ENCODE measurements at regions not wholly inside any gene's neighbourhood (a gene's known extent, or its start where the extent isn't known, plus 50 kb on each side); places are given as distances from the start of the nearest gene placed in this dataset.

GRCh38 chr13:34672631-34673030 lies 269.4 kb upstream of the NBEA start:
- Histone ChIP-seq H3K36me3 (ENCODE audit: control insufficient read depth, insufficient read depth, low read length) (no peaks in the 10 kb centered on the region), H3K4me3 (ENCODE audit: low read depth, low read length) (no peak overlapping the region), H3K4me1 (no peaks in the 10 kb centered on the region), H3K9me3 (no peaks in the 10 kb centered on the region), H3K27me3 (replicated peaks; ENCODE audit: control insufficient read depth, insufficient read depth, low read length) (no peaks in the 10 kb centered on the region)
- Mint-ChIP-seq H3K9me3 (ENCODE audit: unreplicated experiment) (no peaks in the 10 kb centered on the region), H3K4me3 (ENCODE audit: unreplicated experiment) (no peak overlapping the region), H3K4me1 (ENCODE audit: low read depth, unreplicated experiment) (no peaks in the 10 kb centered on the region), H3K27ac (ENCODE audit: unreplicated experiment) (no peak overlapping the region), H3K27me3 (ENCODE audit: insufficient read depth, unreplicated experiment) (no peaks in the 10 kb centered on the region), H3K36me3 (ENCODE audit: insufficient read depth, unreplicated experiment) (no peaks in the 10 kb centered on the region)
- BruUV-seq (replicated peaks): no TSS peak
- CTCF ChIA-PET: no interaction called here
- no peak for TF ChIP-seq CTCF (IDR thresholded peaks at IDR 0.05; ENCODE audit: insufficient read depth in 1 of 2, low read depth in 1 of 2, low read length in 1 of 2, severe bottlenecking in 1 of 2, unreplicated experiment in 1 of 2)
- no peak for DNase-seq
- POLR2A ChIA-PET: no interaction called here
- intact Hi-C loops (cut with micrococcal nuclease; ENCODE audit: unreplicated experiment): no loop called here

DNA sequence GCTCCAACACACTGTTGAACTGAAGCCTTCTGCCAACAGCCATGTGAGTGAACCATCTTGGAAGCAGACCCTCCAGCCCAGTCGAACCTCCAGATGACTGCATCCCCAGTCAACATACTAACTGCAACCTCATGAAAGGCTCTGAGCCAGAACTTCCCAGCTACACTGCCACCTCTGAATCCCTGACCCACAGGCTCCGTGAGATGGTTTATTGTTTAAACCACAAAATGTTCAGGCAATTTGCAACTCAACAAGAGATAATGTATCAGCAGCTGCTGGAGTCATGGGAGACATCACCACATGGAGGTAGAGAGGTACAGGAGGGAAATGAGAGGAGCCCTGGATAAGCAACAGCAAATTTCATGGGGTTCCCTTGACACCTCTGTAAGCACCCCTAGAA lies 266.4 kb upstream of the NBEA start:
- no peaks in the 10 kb centered on the region for H3K36me3 ChIP-seq (ENCODE audit: control insufficient read depth, insufficient read depth, low read length)
- ChIA-PET POLR2A (no interaction called here), CTCF (no interaction called here)
- no peaks in the 10 kb centered on the region for H3K36me3 Mint-ChIP-seq (ENCODE audit: insufficient read depth, unreplicated experiment)
- intact Hi-C loops (cut with micrococcal nuclease; ENCODE audit: unreplicated experiment): no loop called here
- H3K4me3 Mint-ChIP-seq (ENCODE audit: unreplicated experiment): no peak overlapping the region
- H3K27me3 ChIP-seq (replicated peaks; ENCODE audit: control insufficient read depth, insufficient read depth, low read length): no peaks in the 10 kb centered on the region
- no peaks in the 10 kb centered on the region for H3K9me3 ChIP-seq
- no peaks in the 10 kb centered on the region for H3K9me3 Mint-ChIP-seq (ENCODE audit: unreplicated experiment)
- no peak for DNase-seq
- H3K27ac Mint-ChIP-seq (ENCODE audit: unreplicated experiment): no peak overlapping the region
- no TSS peak for BruUV-seq (replicated peaks)
- TF ChIP-seq CTCF (IDR thresholded peaks at IDR 0.05; ENCODE audit: insufficient read depth in 1 of 2, low read depth in 1 of 2, low read length in 1 of 2, severe bottlenecking in 1 of 2, unreplicated experiment in 1 of 2): no peak
- no peaks in the 10 kb centered on the region for H3K27me3 Mint-ChIP-seq (ENCODE audit: insufficient read depth, unreplicated experiment)
- no peak overlapping the region for H3K4me3 ChIP-seq (ENCODE audit: low read depth, low read length)
- H3K4me1 Mint-ChIP-seq (ENCODE audit: low read depth, unreplicated experiment): no peaks in the 10 kb centered on the region
- no peaks in the 10 kb centered on the region for H3K4me1 ChIP-seq

DNA sequence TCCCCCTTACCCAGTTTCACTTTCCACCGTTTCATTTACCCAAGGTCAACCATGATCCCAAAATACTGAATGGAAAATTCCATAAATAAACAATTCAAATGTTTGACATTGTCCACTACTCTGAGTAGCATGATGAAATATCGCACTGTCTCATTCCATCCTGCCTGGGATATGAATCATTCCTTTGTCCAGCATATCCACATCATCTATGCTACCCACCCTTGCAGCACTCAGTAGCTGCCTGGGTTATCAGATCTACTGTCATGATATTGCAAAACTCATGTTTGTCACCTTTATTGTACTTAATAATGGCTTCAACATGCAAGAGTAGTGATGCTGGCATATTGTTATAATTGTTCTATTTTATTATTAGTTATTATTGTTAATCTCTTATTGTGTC lies 263.9 kb upstream of the NBEA start:
- no peaks in the 10 kb centered on the region for H3K36me3 Mint-ChIP-seq (ENCODE audit: insufficient read depth, unreplicated experiment)
- H3K27ac Mint-ChIP-seq (ENCODE audit: unreplicated experiment): no peak overlapping the region
- CTCF ChIA-PET: no interaction called here

More for the DNA sequence above, 263.9 kb upstream of the NBEA start:
- BruUV-seq (replicated peaks): no TSS peak
- H3K27me3 Mint-ChIP-seq (ENCODE audit: insufficient read depth, unreplicated experiment): no peaks in the 10 kb centered on the region
- no peak overlapping the region for H3K4me3 Mint-ChIP-seq (ENCODE audit: unreplicated experiment)
- no peak for DNase-seq
- no peak overlapping the region for H3K4me3 ChIP-seq (ENCODE audit: low read depth, low read length)
- intact Hi-C loops (cut with micrococcal nuclease; ENCODE audit: unreplicated experiment): no loop called here
- H3K27me3 ChIP-seq (replicated peaks; ENCODE audit: control insufficient read depth, insufficient read depth, low read length): no peaks in the 10 kb centered on the region
- no peaks in the 10 kb centered on the region for H3K4me1 ChIP-seq
- H3K9me3 Mint-ChIP-seq (ENCODE audit: unreplicated experiment): no peaks in the 10 kb centered on the region
- POLR2A ChIA-PET: no interaction called here
- H3K9me3 ChIP-seq: no peaks in the 10 kb centered on the region
- no peaks in the 10 kb centered on the region for H3K4me1 Mint-ChIP-seq (ENCODE audit: low read depth, unreplicated experiment)
- no peak for TF ChIP-seq CTCF (IDR thresholded peaks at IDR 0.05; ENCODE audit: insufficient read depth in 1 of 2, low read depth in 1 of 2, low read length in 1 of 2, severe bottlenecking in 1 of 2, unreplicated experiment in 1 of 2)
- no peaks in the 10 kb centered on the region for H3K36me3 ChIP-seq (ENCODE audit: control insufficient read depth, insufficient read depth, low read length)

Data from Caco-2 (cell line).